ENCODE measurements at regions not wholly inside any gene's neighbourhood (a gene's known extent, or its start where the extent isn't known, plus 50 kb on each side); places are given as distances from the start of the nearest gene placed in this dataset.

DNA sequence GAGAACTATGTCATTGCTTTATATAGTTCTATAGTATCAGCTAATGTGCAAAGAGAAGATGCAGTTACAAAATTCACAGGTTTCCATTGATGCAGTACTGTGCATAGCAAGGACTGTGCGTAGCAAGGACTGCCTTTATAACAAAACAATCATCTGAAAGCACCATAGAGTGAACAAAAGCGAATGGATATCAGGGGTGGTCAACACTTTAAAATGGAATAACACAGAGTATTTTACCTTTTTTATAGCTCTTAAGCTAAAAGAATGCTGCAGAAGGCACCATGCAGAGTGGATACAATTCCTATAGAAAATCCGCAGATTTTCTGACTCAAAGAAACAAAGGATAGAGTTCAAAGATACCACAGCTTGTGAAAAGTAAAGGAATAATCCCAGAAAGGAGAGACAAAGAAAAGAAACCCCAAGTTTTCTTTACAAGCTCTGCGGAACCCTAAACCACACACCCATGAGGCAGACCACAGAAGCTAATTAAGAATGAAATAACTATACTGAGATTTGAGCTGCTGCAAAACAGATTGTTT lies 229.9 kb upstream of the DTNA start:
- TF ChIP-seq CTCF (IDR thresholded peaks at IDR 0.05; ENCODE audit: extremely low read depth in 1 of 2, insufficient read depth in 1 of 2, low read depth in 1 of 2, low read length in 2 of 2) (no peak), POLR2A (IDR thresholded peaks at IDR 0.05; ENCODE audit: low read depth, low read length) (no peak), POLR2AphosphoS5 (IDR thresholded peaks at IDR 0.05; ENCODE audit: insufficient read depth, low read depth, low read length) (no peak), EZH2 (IDR thresholded peaks at IDR 0.05; ENCODE audit: borderline replicate concordance, low read depth, low read length, severe bottlenecking) (no peak)
- TF ChIP-seq, protein P1, sequence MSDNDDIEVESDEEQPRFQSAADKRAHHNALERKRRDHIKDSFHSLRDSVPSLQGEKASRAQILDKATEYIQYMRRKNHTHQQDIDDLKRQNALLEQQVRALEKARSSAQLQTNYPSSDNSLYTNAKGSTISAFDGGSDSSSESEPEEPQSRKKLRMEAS (IDR thresholded peaks at IDR 0.05; ENCODE audit: insufficient read depth, insufficient read length) = no peak

Measured in endothelial cell of umbilical vein (primary cell).